Tibial nerve (tissue), 4 donors: ENCODE measurements at regions not wholly inside any gene's neighbourhood (a gene's known extent, or its start where the extent isn't known, plus 50 kb on each side); places are given as distances from the start of the nearest gene placed in this dataset.

Source experiments
- DNase-seq, 2 donors: peaks; one replicate each; pipeline ENCODE4 v3.0.0-alpha.2; 2019; ENCODE audit warnings: low spot score in 2 of 2
- H3K27ac ChIP-seq, 4 donors: fragments of 200-600 bp; sonication (generic) in 3 of 4; one replicate each; pipeline ENCODE4 v1.5.1; 2017 to 2019; ENCODE audit warnings: mild to moderate bottlenecking in 1 of 4
- H3K27me3 ChIP-seq, 2 donors: fragments of 200-600 bp; sonication (generic) in 1 of 2; one replicate each; pipeline versions ENCODE4 v1.5.1 to v1.6.0; 2017 to 2019
- H3K36me3 ChIP-seq, 3 donors: fragments of 200-600 bp; sonication (generic); one replicate each; pipeline ENCODE4 v1.5.1; 2018 to 2019
- H3K4me1 ChIP-seq, 4 donors: fragments of 200-600 bp; sonication (generic) in 3 of 4; one replicate each; pipeline ENCODE4 v1.5.1; 2017 to 2019
- H3K4me3 ChIP-seq, 4 donors: fragments of 200-600 bp; sonication (generic) in 3 of 4; one replicate each; pipeline ENCODE4 v1.5.1; 2017 to 2019; ENCODE audit warnings: mild to moderate bottlenecking in 1 of 4, moderate library complexity in 1 of 4
- H3K9me3 ChIP-seq, 4 donors: fragments of 200-600 bp; sonication (generic) in 3 of 4; one replicate each; pipeline ENCODE4 v1.5.1; 2017 to 2019
- CTCF ChIP-seq, 5 experiments: fragments of 200-600 bp in 3 of 5; fragments of 450-650 bp in 2 of 5; sonication (generic) in 3 of 5; IDR thresholded peaks; one replicate each; pipeline ENCODE4 v1.5.1; 2016 to 2019; ENCODE audit warnings: antibody characterized with exemption in 5 of 5, mild to moderate bottlenecking in 3 of 5, moderate library complexity in 2 of 5
- EP300 ChIP-seq, 2 donors: sonication (generic); formaldehyde crosslinking; IDR thresholded peaks; one replicate each; pipeline ENCODE4 v1.6.1; 2017; ENCODE audit warnings: antibody characterized with exemption in 2 of 2, mild to moderate bottlenecking in 1 of 2
- POLR2A ChIP-seq, 2 donors: fragments of 450-650 bp; IDR thresholded peaks; one replicate each; pipeline ENCODE4 v1.6.1; 2017; ENCODE audit warnings: antibody characterized with exemption in 2 of 2, mild to moderate bottlenecking in 2 of 2, moderate library complexity in 2 of 2
- WGBS, 2 donors: methylation state at CpG; one replicate each; pipeline ENCODE4 v1.1.5; 2018; 5-methylcytosine and 5-hydroxymethylcytosine counted together

- no peaks in the 10 kb centered on the region for H3K27me3 ChIP-seq
- TF ChIP-seq EP300 (IDR thresholded peaks at IDR 0.05) = no peak
- no peak for TF ChIP-seq POLR2A (IDR thresholded peaks at IDR 0.05)
- TF ChIP-seq CTCF (IDR thresholded peaks at IDR 0.05) = no peak
- no peaks in the 10 kb centered on the region for H3K4me1 ChIP-seq
- no peaks in the 10 kb centered on the region for H3K9me3 ChIP-seq
- no peak for DNase-seq
- no peak overlapping the region for H3K27ac ChIP-seq
- 96 to 100% methylated on average over 2 of the region's 2 CpGs for WGBS, 2 donors
- no peak overlapping the region for H3K4me3 ChIP-seq
- H3K36me3 ChIP-seq = no peaks in the 10 kb centered on the region
These were observed 76.9 kb upstream of the CAMK2D start for GRCh38 chr4:113838460-113838859.

GRCh38 chr4:113837397-113837796 is 75.9 kb upstream of the CAMK2D start:
- H3K27me3 ChIP-seq = no peaks in the 10 kb centered on the region
- 45 to 63% methylated on average over 1 of the region's 1 CpG for WGBS, 2 donors
- TF ChIP-seq POLR2A (IDR thresholded peaks at IDR 0.05) (no peak), EP300 (IDR thresholded peaks at IDR 0.05) (peak in 1 of 2 donors; percentile 37)

GRCh38 chr4:113835005-113835404 is 73.5 kb upstream of the CAMK2D start:
- Histone ChIP-seq H3K27ac (no peak overlapping the region), H3K36me3 (no peaks in the 10 kb centered on the region), H3K4me3 (no peak overlapping the region), H3K27me3 (no peaks in the 10 kb centered on the region), H3K9me3 (no peaks in the 10 kb centered on the region), H3K4me1 (peaks cover 0 to 5% (median 0%) of the 10 kb centered on the region in 4 donors)
- 56 to 63% methylated on average over 1 of the region's 1 CpG for WGBS, 2 donors
- DNase-seq = no peak
- TF ChIP-seq CTCF (IDR thresholded peaks at IDR 0.05) = no peak
- TF ChIP-seq EP300 (IDR thresholded peaks at IDR 0.05) = no peak
- no peak for TF ChIP-seq POLR2A (IDR thresholded peaks at IDR 0.05)

More at GRCh38 chr4:113837397-113837796, 75.9 kb upstream of the CAMK2D start:
- H3K9me3 ChIP-seq = no peaks in the 10 kb centered on the region
- peak overlapping the region in 1 of 4 donors; percentile 2 for H3K27ac ChIP-seq
- DNase-seq = no peak
- peaks cover 0 to 5% (median 0%) of the 10 kb centered on the region in 4 donors for H3K4me1 ChIP-seq
- H3K36me3 ChIP-seq = no peaks in the 10 kb centered on the region
- H3K4me3 ChIP-seq = no peak overlapping the region

GRCh38 chr4:113834298-113834697 is 72.8 kb upstream of the CAMK2D start:
- Histone ChIP-seq H3K9me3 (no peaks in the 10 kb centered on the region), H3K27ac (no peak overlapping the region), H3K36me3 (no peaks in the 10 kb centered on the region), H3K27me3 (no peaks in the 10 kb centered on the region), H3K4me3 (no peak overlapping the region), H3K4me1 (peaks cover 0 to 5% (median 0%) of the 10 kb centered on the region in 4 donors)
- 58 to 73% methylated on average over 3 of the region's 3 CpGs for WGBS, 2 donors
- TF ChIP-seq EP300 (IDR thresholded peaks at IDR 0.05) (no peak), POLR2A (IDR thresholded peaks at IDR 0.05) (no peak), CTCF (IDR thresholded peaks at IDR 0.05) (no peak)
- DNase-seq = no peak

- TF ChIP-seq EP300 (IDR thresholded peaks at IDR 0.05) (no peak), POLR2A (IDR thresholded peaks at IDR 0.05) (no peak), CTCF (IDR thresholded peaks at IDR 0.05) (no peak)
- Histone ChIP-seq H3K4me1 (peaks cover 0 to 5% (median 0%) of the 10 kb centered on the region in 4 donors), H3K27me3 (no peaks in the 10 kb centered on the region), H3K36me3 (no peaks in the 10 kb centered on the region), H3K27ac (no peak overlapping the region), H3K9me3 (no peaks in the 10 kb centered on the region), H3K4me3 (no peak overlapping the region)
- WGBS, 2 donors = 47 to 52% methylated on average over 4 of the region's 4 CpGs
- DNase-seq = no peak
These were observed 71.3 kb upstream of the CAMK2D start for GRCh38 chr4:113832803-113833202.

- Histone ChIP-seq H3K4me3 (no peak overlapping the region), H3K36me3 (no peaks in the 10 kb centered on the region), H3K27me3 (no peaks in the 10 kb centered on the region), H3K9me3 (no peaks in the 10 kb centered on the region), H3K4me1 (peaks cover 0 to 5% (median under 1%) of the 10 kb centered on the region in 4 donors), H3K27ac (no peak overlapping the region)
- DNase-seq = no peak
- TF ChIP-seq EP300 (IDR thresholded peaks at IDR 0.05) (no peak), POLR2A (IDR thresholded peaks at IDR 0.05) (no peak), CTCF (IDR thresholded peaks at IDR 0.05) (no peak)
These were observed 69.9 kb upstream of the CAMK2D start for GRCh38 chr4:113831457-113831856.
